M059J (cell line): ENCODE measurements at regions not wholly inside any gene's neighbourhood (a gene's known extent, or its start where the extent isn't known, plus 50 kb on each side); places are given as distances from the start of the nearest gene placed in this dataset.
"Not testable (repeated sequence)": the region's sequence is repeated elsewhere in the genome, so short reads cannot be mapped to it uniquely, and the experiment has no call there.

ENCODE experiments used
- DNase-seq: peaks from one replicate; pipeline ENCODE4 v3.0.0-alpha.2; 2012; ENCODE audit warnings: low read depth

DNA sequence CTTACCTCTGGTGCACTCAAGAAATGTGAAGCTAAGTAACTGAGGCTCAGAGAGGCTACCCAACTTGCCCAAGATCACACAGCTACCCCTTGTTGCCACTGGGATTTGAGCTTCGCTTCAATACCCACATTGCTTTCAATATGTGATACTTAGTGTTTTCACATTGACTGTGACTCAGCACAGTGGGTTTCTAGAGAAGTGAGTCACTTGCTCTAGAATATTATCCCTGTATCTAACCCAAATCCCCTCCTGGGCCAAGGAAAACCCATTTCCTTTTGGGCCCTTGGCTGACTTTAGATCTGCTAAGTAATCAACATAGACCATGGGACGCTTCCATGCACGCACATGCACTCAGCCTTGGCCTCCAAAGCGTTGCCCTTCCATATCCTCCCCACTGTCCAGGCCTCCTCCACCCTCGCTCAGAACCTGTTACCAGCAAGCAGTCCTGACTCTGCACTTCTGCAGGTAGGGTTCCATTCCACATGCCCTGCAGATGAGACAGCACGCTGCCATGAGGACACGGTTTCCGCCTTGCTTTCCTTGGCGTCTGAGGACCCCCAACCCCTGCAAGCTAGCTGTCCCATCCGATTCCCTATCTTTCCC lies 87.7 kb upstream of the CHST15 start:
- DNase-seq: peak; percentile 77

DNA sequence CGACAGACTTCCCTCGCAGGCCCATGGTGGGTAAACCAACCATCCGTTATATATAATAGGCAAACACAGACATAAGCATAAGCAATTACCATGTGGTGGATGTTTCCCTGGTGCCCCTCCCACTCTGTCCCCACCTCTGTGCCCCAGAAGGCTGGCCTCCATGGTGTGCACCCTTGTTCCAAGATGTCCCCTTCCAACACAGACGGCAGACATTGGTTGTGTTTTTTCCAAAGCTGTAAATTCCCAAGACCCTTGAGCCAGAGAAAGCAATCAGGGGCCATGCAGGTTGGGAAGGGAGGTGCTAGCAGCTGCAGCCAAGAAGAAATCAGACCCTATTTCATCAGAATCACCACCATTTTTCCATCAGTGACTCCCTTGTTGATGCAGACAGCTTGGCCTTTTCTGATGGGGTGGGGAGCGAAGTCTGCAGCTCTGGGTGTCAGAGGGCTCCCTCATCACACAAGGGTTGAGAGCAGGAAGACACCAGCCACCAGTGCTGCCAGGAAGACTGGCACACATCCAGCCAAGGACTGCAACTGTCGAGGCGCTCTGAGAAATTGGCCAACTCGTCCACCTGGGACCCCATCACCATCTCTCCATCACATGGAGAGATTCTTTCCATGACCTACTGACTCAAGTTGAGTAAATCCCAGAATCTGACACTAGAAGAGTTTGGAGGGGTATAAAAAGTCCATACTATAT lies 86.8 kb upstream of the CHST15 start:
- no peak for DNase-seq

- DNase-seq: no peak
These were observed 86.1 kb upstream of the CHST15 start for GRCh38 chr10:124179308-124180043.

DNA sequence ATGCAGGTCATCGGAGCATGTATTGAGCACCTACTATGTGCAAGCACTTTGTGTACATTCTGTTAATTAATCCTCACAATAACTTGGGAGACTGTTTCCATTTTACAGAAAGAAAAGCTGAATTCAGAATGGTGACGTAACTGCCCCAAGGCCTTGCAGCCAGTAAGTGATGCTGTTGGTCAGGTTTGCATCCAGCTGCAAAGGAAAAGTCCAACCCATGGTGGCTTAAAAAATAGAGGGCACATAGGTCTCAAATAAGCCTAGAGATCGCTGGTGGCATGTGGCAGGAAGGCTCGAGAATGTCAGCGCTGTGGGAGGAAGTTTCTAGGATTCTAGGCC lies 83.8 kb upstream of the CHST15 start:
- DNase-seq: no peak

DNA sequence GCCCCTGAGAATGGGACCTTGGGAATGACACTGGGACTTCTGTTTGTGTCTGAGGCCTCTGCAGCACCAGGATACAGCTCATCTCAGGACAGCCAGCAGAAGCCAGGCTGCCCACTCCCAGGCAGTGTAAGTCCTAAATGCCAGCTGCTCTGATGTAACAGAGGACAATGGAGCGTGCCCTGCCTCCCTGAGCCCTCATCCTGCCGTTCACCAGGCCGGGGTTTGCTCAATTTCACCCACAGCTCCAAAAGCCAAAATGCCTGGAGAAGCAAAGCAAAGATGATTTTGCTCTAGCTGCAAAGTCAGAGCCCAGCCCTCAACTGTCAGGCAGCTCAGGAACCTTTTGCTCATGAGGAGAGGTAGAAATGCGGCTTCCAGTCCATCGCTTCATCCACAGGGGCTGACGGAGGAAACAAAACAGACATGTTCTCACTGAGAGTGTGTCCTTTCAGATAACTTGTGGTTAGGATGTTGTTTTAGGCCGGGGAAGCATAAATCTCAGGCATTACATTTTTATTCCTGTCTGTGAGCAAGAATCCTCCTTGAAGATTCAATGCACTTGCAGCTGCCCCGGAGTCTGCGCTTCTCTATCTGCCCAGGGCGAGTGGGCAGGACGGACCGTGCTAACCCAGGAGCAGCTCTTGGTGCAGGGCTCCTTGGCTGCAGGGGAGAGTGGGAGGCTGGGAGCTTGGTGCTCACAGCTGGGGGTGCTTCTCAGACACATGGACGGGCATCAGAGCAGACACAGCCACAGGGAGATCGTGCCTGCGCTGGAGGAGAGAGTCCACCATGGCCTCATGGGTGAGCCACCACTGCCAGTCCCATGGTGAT lies 83.2 kb upstream of the CHST15 start:
- DNase-seq: no peak

DNA sequence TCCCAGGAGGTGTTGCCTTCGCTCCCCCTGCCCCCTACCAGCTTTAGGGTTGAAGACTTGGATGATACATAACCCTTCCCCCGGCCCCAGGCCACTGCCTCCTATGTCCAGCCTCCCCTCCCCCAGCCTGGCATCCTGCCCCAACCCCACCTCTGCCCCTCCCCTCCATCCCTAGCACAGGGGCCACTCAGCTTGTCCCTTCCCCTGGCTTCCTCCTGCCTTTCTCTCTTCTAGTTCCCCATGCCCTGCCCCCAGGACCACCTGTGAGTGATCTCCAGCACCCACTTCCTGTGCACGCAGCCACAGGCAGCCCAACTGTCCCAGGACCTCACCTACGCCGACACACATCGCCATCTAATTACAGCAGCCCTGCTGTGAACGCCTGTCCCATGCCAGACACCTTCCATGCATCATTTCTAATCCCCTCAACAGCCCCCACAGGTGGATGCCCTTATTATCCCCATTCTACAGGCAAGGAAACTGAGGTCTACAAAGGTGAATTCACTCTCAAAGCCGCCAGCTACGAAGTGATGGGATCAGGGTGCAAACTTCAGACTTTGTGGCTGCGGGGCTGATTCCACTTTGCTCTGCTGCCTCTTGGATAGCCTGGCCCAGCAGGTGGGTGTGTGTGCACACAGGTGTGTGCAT lies 82.4 kb upstream of the CHST15 start:
- DNase-seq: no peak

DNA sequence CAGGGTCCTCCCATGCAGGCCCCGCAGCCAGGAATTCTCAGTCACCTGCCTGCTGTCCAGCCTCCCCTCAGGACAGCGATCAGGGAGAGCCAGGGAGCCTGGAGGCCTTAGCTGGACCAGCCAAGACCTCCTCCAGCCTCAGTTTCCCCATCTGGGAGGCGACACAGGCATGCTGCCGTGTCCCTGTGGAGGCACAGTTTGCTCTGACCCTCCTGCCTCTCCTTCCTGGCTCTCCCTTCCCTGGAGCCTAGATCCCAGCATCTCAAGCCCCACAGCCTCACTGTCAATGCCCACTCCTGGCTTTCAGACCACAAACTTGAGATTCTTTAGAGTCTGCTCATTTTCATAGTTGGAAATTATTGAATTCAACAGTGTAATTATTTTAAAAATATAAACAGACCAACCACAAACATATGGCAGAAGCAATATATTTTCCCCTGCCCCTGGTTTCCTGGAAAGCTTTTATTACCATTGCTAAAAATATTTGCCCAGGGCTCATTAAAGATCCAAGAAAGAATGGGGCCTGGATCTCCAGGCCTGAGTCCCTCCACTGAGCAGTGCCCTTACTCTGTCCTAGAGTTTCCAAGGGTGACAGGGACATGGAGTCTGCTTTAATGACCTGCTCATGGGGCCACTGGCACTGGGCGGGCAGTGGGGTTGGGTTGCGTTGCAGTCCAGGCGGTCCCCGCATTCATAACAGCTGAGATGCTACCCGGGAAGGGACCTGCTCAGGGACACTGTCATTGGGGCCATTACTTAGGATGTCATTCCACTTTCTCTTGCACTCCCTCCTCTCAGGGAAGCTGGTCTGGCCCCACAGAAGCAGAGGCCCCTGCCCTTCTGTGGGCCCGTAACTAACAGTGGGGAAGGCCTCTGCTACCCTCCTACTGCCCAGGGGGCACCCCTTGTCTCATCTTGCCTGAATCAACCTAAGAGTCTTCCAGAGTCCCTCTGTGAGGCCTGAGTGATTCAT lies 81.6 kb upstream of the CHST15 start:
- DNase-seq: no peak

DNA sequence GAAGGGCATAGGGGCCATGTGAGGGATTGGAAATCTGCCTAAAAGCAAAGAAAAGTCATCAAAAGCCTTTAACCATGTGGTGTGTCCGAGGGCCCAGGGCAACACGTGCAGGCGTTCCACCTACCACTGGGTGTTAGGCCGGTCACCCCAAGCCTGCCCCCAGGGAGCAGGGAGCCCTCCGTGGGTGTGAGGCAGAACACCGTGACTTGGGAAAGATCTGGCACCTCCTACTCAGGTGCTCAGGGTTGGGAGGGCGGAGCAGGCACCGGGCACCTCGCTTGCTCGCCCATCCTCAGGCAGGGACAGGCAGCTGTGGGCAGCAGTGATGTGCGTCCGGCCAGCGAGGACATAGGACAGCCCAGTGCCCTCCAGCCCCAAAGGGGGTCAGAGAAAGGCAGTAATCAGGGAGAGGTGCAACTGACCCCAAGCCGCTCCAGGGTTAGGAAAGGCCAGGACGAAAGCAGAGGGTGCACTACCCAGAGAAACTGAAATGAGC lies 80.7 kb upstream of the CHST15 start:
- DNase-seq: no peak

DNA sequence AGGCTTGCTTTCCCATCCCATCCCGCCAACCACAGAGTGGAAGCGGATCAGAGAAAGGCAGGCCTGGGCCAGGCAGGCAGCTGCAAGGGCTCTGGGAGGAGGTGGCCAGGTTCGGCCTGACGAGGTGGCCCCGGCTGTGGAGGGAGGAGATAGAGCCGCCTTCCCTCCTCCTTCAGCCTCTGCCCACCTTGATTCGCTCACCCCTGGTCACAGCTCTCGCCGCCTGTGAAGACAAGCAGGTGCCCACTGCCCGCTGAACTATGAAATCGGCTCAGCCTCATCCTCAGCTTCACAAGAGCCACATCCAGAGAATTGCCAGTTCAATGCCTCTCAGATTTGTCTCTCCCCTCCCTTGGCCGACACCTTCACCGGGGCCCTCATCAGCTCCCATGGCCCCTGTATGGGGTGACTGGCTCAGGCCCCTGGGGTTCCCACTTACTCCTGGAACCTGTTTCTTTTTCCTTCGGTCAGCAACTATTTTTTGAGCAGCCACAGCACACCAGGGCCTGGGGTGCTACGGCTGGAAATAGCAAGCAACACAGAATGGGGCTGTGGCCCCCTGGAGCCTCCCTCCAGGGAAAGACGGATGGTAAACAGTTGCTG lies 80.0 kb upstream of the CHST15 start:
- DNase-seq: no peak

GRCh38 chr10:124172181-124172916 lies 79.0 kb upstream of the CHST15 start:
- DNase-seq: no peak

DNA sequence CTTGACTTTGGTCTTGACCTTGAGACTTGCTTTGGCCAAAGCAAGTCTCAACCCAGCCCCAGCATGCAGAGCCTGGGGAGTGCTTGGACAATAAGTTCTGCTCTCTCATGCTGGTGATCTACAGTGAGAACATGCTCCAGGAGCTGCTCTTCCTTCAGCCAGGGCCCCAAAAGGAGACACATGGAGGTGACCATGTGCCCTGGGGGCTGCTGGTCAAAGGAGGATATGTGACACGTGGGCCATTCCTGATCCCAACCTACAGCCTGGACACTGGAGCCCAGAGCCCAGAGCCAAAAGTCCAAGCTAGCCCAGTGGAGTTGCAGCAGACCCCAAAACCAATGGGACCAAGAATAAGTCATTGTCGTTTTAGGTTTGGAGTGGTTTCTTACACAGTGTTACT lies 78.2 kb upstream of the CHST15 start:
- DNase-seq: no peak

GRCh38 chr10:124170631-124171030 lies 77.2 kb upstream of the CHST15 start:
- no peak for DNase-seq

- no peak for DNase-seq
These were observed 75.8 kb upstream of the CHST15 start for GRCh38 chr10:124168991-124169802.

- DNase-seq: no peak
These were observed 75.2 kb upstream of the CHST15 start for GRCh38 chr10:124168581-124168980.

DNA sequence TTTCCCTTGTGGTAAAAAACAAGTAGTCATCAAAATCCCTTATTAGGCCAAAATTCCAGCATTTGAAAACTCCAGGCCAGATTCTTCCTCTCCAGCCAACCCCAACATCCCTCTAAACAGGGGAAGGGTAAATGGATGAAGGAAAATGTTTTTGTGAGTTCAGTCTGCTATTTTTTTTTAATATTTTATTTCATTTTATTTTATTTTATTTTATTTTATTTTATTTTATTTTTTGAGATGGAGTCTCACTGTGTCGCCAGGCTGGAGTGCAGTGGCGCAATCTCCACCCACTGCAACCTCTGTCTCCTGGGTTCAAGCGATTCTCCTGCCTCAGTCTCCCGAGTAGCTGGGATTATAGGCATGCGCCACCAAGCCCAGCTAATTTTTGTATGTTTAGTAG lies 74.5 kb upstream of the CHST15 start:
- not testable (repeated sequence) for DNase-seq

GRCh38 chr10:124166431-124167125 lies 73.2 kb upstream of the CHST15 start:
- no peak for DNase-seq

DNA sequence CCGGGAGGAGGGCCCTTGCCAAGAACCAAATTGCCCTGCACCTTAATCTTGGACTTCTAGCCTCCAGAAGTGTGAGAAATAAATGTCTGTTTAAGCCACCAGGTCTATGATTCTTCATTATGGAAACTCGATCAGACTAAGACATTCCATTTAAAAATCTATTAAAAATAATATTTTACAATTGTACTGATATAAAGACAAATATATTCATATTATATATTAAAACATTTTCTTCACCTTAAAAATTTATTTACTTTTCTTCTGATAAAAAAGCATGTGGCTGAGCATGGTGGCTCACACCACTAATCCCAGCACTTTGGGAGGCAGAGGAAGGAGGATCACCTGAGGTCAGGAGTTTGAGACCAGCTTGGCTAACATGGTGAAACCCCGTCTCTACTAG lies 72.4 kb upstream of the CHST15 start:
- no peak for DNase-seq

- DNase-seq: no peak
These were observed 71.9 kb upstream of the CHST15 start for GRCh38 chr10:124165311-124165710.
